Gastrocnemius medialis (tissue), 4 donors: ENCODE measurements at regions not wholly inside any gene's neighbourhood (a gene's known extent, or its start where the extent isn't known, plus 50 kb on each side); places are given as distances from the start of the nearest gene placed in this dataset.

Experiments
- ATAC-seq, 2 donors: fragments of 150-250 bp; one replicate each; pipeline ENCODE4 v1.9.1; 2016
- DNase-seq, 2 donors: peaks; one replicate each; pipeline ENCODE4 v3.0.0-alpha.2; 2019
- H3K27ac ChIP-seq, 4 donors: fragments of 200-600 bp; sonication (generic); 1 replicate in 1 of 4; 2 replicates in 3 of 4; pipeline ENCODE4 v1.5.1; 2016 to 2018; ENCODE audit warnings: mild to moderate bottlenecking in 2 of 4, moderate library complexity in 1 of 4
- H3K27me3 ChIP-seq, 3 donors: fragments of 200-600 bp; sonication (generic) in 2 of 3; 1 replicate in 1 of 3; 2 replicates in 2 of 3; pipeline versions ENCODE4 v1.5.1 to v1.6.0; 2016 to 2019; ENCODE audit warnings: mild to moderate bottlenecking in 1 of 3, moderate library complexity in 1 of 3
- H3K36me3 ChIP-seq, 2 donors: fragments of 200-600 bp; sonication (generic) in 1 of 2; one replicate each; pipeline ENCODE4 v1.5.1; 2017 to 2018
- H3K4me1 ChIP-seq, 2 donors: fragments of 200-600 bp; sonication (generic) in 1 of 2; one replicate each; pipeline ENCODE4 v1.5.1; 2016 to 2017; ENCODE audit warnings: mild to moderate bottlenecking in 2 of 2
- H3K4me3 ChIP-seq, 4 donors: fragments of 200-600 bp; sonication (generic) in 3 of 4; 1 replicate in 1 of 4; 2 replicates in 3 of 4; pipeline ENCODE4 v1.5.1; 2016 to 2019; ENCODE audit warnings: mild to moderate bottlenecking in 2 of 4
- H3K9me3 ChIP-seq, 3 donors: fragments of 200-600 bp; sonication (generic) in 2 of 3; 1 replicate in 1 of 3; 2 replicates in 2 of 3; pipeline ENCODE4 v1.5.1; 2016 to 2019
- CTCF ChIP-seq, 5 experiments: fragments of 450-650 bp in 3 of 5; fragments of 200-600 bp in 2 of 5; sonication (generic) in 2 of 5; IDR thresholded peaks in 4 of 5; conservative IDR thresholded peaks in 1 of 5; 1 replicate in 4 of 5; 2 replicates in 1 of 5; pipeline ENCODE4 v1.5.1; 2016 to 2019; ENCODE audit warnings: antibody characterized with exemption in 5 of 5, mild to moderate bottlenecking in 3 of 5, moderate library complexity in 3 of 5
- POLR2A ChIP-seq, 2 donors: fragments of 450-650 bp; IDR thresholded peaks; one replicate each; pipeline ENCODE4 v1.6.1; 2017; ENCODE audit warnings: antibody characterized with exemption in 2 of 2, mild to moderate bottlenecking in 2 of 2, moderate library complexity in 2 of 2
- in situ Hi-C, 4 donors: fragments of 200-750 bp; cut with MboI; loops; one replicate each; pipeline versions ENCODE4 v1.15.0 to v1.8.0; 2017; ENCODE audit warnings: low sequenced_read_pairs in 4 of 4
- intact Hi-C: fragments of 100-400 bp; cut with DNase I; formaldehyde crosslinking; loops from one replicate; pipeline ENCODE4 v1.15.1; 2023; ENCODE audit warnings: low total_unique reads

GRCh38 chr9:105968811-105969466 is 274.6 kb downstream of the TMEM38B start:
- in situ Hi-C loops, result no loop called here

GRCh38 chr9:105969636-105970035 is 275.3 kb downstream of the TMEM38B start:
- no peak overlapping the region for H3K27ac ChIP-seq
- H3K9me3 ChIP-seq, result no peaks in the 10 kb centered on the region
- no peaks in the 10 kb centered on the region for H3K36me3 ChIP-seq
- no peak overlapping the region for H3K4me3 ChIP-seq
- no peak for DNase-seq
- H3K27me3 ChIP-seq, result no peaks in the 10 kb centered on the region
- in situ Hi-C loops, result no loop called here
- H3K4me1 ChIP-seq, result no peaks in the 10 kb centered on the region
- no peak for ATAC-seq
- intact Hi-C loops, result no loop called here
- no peak for TF ChIP-seq POLR2A (IDR thresholded peaks at IDR 0.05)
- TF ChIP-seq CTCF (IDR thresholded peaks at IDR 0.05 in 4 of 5, conservative IDR thresholded peaks at IDR 0.05 in 1 of 5), result no peak

More at GRCh38 chr9:105968811-105969466, 274.6 kb downstream of the TMEM38B start:
- Histone ChIP-seq H3K27me3 (no peaks in the 10 kb centered on the region), H3K4me3 (no peak overlapping the region), H3K9me3 (no peaks in the 10 kb centered on the region), H3K27ac (no peak overlapping the region), H3K4me1 (no peaks in the 10 kb centered on the region), H3K36me3 (no peaks in the 10 kb centered on the region)
- intact Hi-C loops, result no loop called here
- ATAC-seq (no peak), DNase-seq (no peak)
- no peak for TF ChIP-seq POLR2A (IDR thresholded peaks at IDR 0.05)
- TF ChIP-seq CTCF (IDR thresholded peaks at IDR 0.05 in 4 of 5, conservative IDR thresholded peaks at IDR 0.05 in 1 of 5), result no peak

GRCh38 chr9:105971986-105972385 is 277.6 kb downstream of the TMEM38B start:
- Histone ChIP-seq H3K4me3 (no peak overlapping the region), H3K9me3 (no peaks in the 10 kb centered on the region), H3K36me3 (no peaks in the 10 kb centered on the region), H3K4me1 (no peaks in the 10 kb centered on the region), H3K27ac (no peak overlapping the region), H3K27me3 (no peaks in the 10 kb centered on the region)
- no peak for DNase-seq
- no peak for ATAC-seq
- TF ChIP-seq CTCF (IDR thresholded peaks at IDR 0.05 in 4 of 5, conservative IDR thresholded peaks at IDR 0.05 in 1 of 5), result no peak
- no peak for TF ChIP-seq POLR2A (IDR thresholded peaks at IDR 0.05)
- intact Hi-C loops, result no loop called here
- in situ Hi-C loops, result no loop called here

GRCh38 chr9:105972466-105973204 is 278.3 kb downstream of the TMEM38B start:
- intact Hi-C loops, result no loop called here
- Histone ChIP-seq H3K4me3 (no peak overlapping the region), H3K36me3 (no peaks in the 10 kb centered on the region), H3K4me1 (no peaks in the 10 kb centered on the region), H3K27ac (no peak overlapping the region), H3K9me3 (no peaks in the 10 kb centered on the region), H3K27me3 (no peaks in the 10 kb centered on the region)
- in situ Hi-C loops, result no loop called here
- DNase-seq, result no peak
- ATAC-seq, result no peak
- TF ChIP-seq POLR2A (IDR thresholded peaks at IDR 0.05), result no peak
- TF ChIP-seq CTCF (IDR thresholded peaks at IDR 0.05 in 4 of 5, conservative IDR thresholded peaks at IDR 0.05 in 1 of 5), result no peak
